GM19239 (cell line): ENCODE measurements at regions not wholly inside any gene's neighbourhood (a gene's known extent, or its start where the extent isn't known, plus 50 kb on each side); places are given as distances from the start of the nearest gene placed in this dataset.

Experiments used
- DNase-seq: peaks from one replicate; pipeline ENCODE4 v3.0.0; 2011; ENCODE audit warnings: low spot score; ENCODE audit not compliant: insufficient read length
- FAIRE-seq: peaks from 2 replicates; lab custom pipeline; 2011; peaks lifted over from hg19 to GRCh38; lab: Jason Lieb, UNC

DNA sequence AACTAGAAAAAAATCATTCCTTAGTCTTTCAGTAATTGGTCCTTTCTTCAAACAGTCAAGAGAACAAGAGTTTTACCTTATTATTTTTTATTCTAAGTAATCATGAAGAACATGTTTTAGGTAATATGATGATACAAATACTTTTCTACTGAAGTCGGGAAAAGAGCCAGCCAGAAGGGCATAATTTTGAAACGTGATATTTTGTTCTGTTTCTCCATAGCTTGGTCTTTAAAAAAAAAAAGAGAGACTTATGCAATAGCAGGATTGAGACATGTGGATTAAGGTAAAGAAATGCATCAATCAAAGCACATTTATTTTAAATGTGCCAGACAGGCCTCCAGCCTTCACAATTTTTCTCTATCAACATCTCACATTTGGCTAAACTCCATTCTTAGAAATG lies 1016.8 kb downstream of the CNTNAP5 start:
- DNase-seq: no peak
- no peak for FAIRE-seq

DNA sequence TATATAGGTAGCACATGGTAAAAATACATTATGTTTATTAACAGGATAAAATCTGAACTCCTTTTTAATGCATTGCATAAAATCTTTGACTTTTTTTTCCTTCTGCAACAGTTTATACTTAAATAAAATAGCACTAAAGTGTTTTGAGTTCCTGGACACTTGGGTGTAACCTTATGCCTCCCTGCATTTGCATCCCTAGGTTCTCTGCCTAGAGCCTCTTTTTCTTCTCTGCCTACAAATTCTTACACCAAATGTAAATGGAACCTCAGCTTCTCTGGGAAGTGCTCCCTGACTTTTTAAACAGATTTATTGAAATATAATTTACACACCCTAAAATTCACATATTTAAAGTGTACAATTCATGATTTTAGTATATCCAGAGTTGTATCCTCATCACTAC lies 1017.6 kb downstream of the CNTNAP5 start:
- no peak for DNase-seq
- no peak for FAIRE-seq

DNA sequence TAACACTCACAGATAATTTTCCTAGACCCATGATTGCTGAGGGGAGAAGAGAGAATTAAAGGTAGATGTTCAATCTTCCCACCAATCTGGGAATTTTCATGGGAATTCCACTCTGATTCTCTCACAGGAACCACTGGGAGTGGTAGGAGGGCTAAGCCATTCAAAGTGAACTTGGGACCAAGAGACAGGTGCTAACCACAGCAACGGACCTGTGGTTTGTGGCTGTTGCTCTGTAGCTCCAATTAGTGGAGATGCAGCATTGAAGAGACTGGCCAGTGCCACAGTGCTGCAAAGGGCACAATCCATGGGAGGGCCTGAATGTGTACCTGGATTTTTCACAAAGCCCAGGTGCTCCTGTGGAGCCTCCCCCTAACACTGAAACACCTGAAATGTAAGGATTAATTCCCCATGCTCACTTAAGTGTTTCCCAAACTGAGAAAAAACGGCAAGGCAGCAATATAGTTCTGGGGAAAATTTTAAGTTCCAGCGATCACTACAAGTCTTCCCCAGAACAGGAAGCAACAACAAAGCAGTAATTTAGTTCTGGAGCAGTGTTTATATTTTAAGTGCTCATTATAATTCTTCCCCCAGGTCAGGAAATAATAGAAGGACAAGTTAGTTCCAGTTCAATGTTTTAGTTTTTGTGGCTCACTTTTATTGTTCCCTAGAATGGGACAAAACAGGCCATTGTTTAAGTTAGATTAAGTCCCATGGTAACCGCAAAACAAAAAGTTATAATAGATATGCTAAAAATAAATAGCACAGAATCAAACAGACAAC lies 1045.8 kb downstream of the CNTNAP5 start:
- DNase-seq (no peak), FAIRE-seq (no peak)

DNA sequence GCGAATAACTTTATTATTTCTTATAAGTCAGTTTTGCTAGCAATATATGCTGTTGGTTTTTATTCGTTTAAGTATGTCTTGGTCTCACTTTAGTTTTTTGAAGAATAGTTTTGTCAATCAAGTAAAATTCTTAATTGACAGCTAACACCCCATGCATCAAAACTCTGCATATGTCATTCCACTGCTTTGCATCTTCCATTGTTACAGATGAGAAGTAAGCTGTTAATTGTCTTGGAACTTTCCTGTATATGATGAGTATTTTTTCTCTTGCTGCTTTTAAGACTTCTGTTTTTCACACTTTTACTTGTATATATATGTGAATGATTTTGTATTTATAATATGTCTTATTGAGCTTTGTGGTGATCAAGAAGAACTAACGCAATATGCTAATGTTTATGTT lies 1048.4 kb downstream of the CNTNAP5 start:
- DNase-seq: no peak
- no peak for FAIRE-seq

DNA sequence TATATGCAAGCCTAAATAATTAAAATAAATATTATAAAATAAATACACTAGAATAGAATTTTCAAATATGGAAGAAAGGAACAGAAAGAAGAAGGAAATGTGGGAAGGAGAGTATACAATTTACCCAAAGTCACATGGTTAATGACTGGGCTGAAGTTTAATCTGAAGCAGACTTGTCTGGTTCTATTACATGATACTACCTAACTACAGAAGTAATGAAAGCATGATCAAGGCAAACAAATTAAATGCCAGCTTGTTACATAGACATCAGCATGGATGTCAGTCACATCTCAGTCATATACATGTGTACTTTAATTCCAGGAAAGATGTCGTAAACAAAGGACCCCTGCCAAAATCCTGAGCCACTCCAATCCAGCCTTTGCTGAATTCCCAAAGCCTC lies 1060.8 kb downstream of the CNTNAP5 start:
- FAIRE-seq (no peak), DNase-seq (no peak)

DNA sequence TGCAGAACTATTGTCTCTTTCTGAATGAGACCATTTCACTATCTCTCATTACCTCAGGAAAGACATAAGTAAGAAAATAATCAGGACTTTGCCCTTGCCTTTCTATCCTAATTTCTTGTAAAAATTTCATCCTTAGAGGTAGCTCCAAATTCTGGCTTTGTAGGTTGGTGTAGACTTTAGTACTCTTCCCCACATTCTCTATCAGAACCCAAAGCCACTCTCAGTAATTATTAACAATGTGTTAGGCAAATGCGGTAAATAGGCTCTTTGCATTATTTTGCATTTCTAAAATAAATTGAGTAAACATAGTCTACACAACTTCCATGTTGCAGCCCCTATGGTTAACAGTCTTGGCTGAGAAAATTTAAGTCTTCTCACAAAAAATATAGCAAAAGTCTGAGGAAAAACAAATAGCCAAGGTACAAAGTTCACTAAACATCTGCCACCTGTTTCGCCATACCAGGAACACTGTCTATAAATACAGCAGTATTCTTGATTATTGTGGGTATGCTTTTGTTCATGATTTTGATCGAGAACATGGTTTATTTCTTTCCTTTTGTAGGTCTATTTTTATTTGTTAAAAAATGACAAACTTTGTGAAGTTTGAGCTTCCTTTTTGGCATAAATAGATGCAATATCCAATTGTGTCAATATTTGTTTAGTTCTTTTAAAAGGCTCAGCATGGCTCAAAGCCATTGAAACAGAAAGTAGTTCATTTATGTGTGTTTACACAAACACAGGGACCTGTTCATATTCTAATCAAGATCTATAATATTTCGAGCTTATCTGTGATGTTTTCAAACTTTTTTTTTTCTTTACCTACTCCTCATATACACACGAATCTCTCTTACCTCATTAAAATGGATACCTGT lies 1061.5 kb downstream of the CNTNAP5 start:
- FAIRE-seq: no peak
- no peak for DNase-seq

DNA sequence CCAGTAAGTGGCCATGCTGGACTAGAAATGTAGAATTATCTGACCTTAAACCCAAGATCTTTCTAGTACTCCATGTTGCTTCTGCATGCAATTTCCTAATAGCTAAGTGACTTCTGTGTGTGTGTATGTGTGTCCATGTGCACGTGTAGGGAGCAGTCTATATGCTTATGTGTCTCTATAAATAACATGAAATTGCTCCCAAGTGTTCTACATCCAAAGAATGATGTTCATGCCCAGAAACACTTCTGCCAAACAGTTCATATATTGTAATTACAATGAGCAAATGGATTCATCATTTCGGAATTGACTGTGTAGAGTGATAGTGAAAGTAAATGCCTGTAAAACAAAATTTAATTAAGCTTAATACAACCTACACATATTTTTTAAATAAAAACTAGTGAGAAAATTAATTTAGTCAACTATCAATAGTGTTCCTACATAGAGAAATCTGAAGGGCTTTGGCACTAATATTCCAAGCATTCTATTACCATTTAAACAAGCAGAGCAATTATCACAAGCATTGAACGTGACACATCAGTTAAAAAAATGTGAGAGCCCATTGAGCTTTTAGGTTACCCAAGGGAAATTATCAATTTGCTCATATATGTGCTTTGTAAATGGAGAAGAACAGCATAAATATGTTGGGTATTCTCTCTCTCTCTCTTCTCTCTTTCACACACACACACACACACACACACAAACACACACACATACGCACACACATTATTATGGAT lies 1067.4 kb downstream of the CNTNAP5 start:
- no peak for FAIRE-seq
- no peak for DNase-seq

DNA sequence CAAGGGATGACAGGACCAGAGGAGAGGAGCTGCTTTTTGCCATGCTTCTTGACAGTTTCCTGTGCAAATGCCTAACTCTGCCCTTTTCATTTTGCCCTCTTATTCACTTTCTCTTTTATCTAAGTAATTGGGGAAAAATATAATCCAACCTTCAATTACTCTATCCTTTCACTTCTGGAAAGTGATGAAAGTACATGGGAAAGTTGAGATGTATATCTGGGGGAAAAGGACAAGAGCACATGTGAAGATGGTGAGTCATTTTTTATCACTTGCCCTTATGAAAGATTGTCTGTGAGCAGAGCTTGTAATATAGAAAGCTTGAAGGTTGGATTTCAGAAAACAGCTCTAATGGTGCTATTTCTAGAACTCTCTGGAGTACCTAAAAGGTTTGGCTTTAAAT lies 1070.7 kb downstream of the CNTNAP5 start:
- no peak for DNase-seq
- no peak for FAIRE-seq

DNA sequence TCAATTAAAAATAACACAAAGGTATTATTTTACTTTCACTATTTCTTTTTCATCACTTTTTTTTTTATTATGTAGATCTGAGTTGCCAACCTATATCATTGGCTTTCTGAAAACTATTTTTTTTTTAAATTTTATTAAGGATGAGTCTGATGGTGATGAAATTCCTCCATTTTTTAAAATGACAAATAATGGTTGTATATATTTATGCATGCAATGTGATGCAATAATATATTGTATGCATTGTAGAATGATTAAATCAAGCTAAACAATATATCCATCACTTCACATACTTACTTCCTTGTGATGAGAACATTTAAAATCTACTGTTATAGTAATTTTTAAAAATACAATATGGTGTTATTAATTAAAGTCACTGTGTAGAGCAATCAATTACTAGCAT lies 1081.6 kb downstream of the CNTNAP5 start:
- DNase-seq (no peak), FAIRE-seq (no peak)

DNA sequence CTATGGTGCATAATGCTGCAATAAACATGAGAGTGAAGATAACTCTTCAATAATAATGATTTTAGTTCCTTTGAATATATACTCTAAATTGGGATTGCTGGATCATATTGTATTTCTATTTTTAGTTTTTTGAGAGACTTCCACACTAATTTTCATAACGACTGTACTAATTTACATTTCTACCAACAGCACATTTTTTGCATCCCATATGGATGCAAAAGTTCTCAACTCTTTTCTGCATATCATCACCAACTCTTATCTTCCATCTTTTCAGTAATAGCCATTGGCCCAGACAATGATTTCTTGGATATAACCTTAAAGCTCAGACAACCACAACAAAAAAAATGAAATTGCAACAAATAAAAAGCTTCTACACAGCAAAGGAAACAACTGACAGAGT lies 1082.4 kb downstream of the CNTNAP5 start:
- DNase-seq (no peak), FAIRE-seq (no peak)

DNA sequence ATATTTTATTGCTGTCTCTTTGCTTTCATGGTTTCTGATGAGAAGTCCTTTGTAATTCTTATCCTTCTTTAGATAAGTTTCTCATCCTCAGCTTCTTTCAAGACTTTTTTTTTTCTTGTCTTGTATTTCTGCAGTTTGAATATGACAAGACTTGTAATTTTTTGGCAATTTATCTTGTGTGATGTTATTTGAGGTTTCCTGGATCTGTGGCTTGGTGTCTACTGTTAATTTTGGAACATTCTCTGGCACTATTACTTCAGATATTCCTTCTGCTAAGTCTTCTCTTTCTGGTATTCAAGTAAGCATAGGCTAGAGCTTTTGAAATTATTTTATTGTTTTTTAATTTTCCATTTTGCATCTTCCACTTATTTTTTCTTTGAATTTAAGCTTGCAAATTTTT lies 1083.2 kb downstream of the CNTNAP5 start:
- DNase-seq: no peak
- no peak for FAIRE-seq

DNA sequence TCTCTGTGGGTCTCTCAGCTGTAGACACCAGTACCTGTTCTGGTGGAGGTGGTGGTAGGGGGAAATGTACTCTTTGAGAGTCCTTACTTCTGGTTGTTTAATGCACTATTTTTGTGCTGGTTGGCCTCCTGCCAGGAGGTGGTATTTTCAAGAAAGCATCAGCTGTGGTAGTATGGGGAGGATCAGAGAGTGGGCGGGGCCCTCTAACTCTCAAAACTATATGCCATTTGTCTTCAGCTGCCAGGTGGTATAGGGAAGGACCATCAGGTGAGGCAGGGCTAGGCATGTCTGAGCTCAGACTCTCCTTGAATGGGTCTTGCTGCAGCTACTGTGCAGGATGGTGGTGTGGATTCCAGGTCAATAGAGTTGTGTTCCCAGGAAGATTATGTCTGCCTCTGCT lies 1100.8 kb downstream of the CNTNAP5 start:
- no peak for FAIRE-seq
- DNase-seq: no peak

DNA sequence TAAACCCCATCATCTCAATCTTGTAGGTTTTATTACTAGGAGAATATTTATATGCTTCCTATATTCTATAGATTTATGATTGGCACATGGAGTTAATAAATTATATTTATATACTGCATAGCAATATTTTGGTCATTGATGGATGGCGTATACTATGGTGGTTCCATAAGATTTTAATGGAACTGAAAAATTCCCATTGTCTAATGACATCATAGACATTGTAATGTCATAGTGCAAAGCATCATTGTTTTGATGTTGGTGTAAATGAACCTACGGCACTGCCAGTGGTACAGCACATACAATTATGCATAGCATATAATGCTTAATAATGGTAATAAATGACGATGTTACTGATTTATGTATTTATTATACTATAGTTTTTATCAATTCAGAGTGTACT lies 1135.9 kb downstream of the CNTNAP5 start:
- DNase-seq: no peak
- no peak for FAIRE-seq

DNA sequence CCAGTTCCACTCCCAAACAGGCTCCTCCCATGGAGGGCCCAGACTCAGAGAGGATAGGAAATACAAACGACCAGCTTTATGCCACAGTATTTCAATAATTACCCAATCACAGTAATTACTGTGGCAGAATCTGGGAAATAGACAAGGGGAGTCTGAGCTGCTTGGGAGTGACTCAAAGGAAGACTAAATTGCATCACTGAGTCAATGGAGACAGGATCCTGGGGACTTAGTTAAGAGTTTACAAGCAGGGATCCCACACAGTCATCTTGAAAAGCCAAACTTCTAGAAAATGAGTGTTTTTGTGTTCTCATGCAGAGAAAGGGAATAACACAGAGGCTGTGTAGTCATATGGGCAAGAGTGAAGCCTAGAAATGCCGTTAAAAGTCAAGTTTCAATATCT lies 1142.1 kb downstream of the CNTNAP5 start:
- FAIRE-seq (no peak), DNase-seq (no peak)

DNA sequence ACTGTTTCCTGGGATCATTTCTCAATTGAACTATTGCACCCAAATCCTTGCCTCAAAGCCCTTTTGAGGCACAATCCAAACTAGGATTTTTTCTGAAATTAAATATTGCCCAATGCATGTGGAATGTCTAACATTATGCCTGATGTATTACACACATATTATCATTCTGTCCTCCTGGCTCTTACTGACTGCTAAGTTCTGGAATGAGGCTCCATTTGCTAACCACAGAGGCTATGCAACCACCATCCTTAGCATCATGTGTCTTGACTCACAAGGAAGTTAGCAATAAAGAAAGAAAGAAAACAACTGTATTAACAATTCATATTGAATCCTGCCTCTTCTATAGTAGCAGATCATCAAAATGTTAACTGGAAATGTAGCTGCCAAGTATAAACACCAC lies 1142.7 kb downstream of the CNTNAP5 start:
- FAIRE-seq: no peak
- DNase-seq: no peak

DNA sequence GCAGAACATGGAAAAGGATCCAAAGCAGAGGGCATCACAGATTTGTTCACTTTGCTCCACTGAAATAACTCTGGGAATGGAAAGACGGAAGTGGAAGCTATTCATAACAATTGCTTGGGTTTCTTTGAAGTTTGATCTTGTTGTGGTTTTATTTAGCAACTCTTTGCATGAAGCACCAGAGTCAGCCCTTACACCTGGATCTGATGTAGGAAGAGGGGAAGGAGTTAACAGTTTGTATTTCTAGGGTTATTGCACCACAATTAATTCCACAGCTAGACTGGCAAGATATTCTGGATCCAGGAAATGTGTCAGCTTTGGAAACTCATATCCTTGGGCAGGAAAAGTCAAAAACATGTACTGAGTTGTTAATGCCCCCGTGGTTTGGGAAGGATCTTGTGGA lies 1143.4 kb downstream of the CNTNAP5 start:
- FAIRE-seq (no peak), DNase-seq (no peak)

DNA sequence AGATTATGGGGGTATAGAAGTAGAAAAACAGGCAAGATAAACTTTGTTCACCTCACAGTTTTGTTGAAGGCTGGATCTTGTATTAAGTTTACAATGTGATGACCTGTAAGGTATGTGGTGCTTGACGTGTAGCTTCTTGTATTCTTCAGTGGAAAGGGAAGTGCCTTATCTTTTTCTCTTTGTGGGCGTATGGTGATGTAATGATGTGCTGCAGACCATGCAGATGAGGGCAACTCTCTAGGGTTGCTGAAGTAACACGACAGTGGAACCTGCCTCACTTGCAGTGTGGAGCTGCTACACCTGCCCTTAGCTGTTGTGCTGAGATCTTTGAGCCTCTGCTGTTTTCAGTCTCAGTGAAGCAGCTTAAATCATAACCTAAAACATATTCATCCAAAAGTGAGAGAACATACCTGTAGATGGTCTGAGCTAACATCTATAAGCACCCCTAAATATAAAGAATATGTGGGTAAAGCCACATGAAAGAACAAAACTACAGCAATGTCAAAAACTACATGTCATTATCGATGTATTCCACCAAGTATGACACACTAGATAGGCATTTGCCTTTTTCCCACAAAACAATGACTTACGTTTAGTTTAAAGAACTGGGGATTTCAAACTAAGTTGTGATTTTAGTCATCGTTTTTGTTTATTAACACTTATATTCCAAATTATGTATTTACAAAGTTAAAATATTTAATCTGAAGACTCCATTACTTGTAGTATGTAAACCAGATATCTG lies 1144.1 kb downstream of the CNTNAP5 start:
- FAIRE-seq (no peak), DNase-seq (no peak)

DNA sequence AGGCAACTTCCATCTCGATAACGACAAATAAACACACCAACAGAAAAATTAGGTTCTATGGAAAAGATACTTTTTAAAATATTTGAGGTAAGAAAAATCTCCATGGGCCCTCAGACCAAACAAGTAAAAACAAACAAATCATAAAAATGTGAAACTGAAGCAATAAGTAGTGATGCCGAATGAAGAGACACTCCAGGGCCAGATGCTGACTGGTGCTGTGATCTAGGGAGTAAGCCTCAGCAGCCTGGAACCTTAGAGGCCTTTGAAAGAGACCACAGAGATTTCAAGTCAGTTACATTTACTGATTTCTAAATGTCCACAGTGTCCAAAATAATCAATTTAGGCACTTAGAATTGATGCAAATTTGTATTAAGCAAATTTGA lies 1144.7 kb downstream of the CNTNAP5 start:
- DNase-seq: no peak
- FAIRE-seq: no peak

DNA sequence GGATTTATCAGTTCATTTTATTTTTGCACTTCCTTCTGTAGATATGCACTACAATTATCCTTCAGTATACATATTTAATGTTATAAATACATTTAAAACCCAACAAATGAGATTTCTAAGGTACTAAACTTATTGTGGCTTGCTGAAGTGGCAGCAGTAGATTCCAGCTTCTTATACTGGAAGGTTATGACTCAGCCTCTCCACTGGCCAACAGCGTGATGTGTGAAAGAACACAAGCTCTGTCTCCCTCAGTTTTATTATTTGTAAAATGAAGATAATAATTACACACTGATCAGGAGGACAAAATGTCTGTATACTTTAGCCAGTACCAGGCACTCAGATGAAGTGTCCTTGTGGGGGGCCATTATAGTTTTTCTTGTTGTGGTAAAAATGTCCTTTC lies 1147.1 kb downstream of the CNTNAP5 start:
- FAIRE-seq (no peak), DNase-seq (no peak)

DNA sequence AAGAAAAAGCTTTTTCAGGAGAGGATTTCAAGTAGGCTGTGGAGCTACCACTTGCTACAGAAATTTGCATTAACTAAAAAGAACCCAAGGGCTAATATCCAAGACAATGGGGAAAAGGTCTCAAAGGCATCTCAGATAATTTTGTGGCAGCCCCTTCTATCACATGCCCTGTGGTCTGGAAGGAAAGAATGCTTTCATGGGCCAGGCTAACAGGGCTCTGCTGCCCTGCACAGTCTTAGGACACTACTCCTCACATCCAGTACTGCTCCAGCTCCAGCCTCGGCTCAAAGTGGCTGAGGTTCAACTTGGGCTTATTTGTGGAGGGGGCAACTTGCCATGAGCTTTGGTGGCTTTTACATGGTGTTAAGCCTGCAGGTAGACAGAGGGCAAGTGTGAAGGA lies 1150.3 kb downstream of the CNTNAP5 start:
- FAIRE-seq (no peak), DNase-seq (no peak)
